MM.1S (cell line): ENCODE measurements at regions not wholly inside any gene's neighbourhood (a gene's known extent, or its start where the extent isn't known, plus 50 kb on each side); places are given as distances from the start of the nearest gene placed in this dataset.
"Not testable (repeated sequence)": the region's sequence is repeated elsewhere in the genome, so short reads cannot be mapped to it uniquely, and the experiment has no call there.

Experiments used
- DNase-seq: peaks from one replicate; pipeline ENCODE4 v3.0.0-alpha.2; 2015
- H2AFZ ChIP-seq: fragments of 300-600 bp; sonication (generic); 2 replicates; pipeline ENCODE4 v1.6.0; 2016; ENCODE audit warnings: antibody characterized with exemption, low read length
- H3F3A ChIP-seq: fragments of 300-600 bp; sonication (generic); 2 replicates; pipeline ENCODE4 v1.6.1; 2016; ENCODE audit warnings: mild to moderate bottlenecking, antibody characterized with exemption, low read length, moderate library complexity, mixed read lengths; ENCODE audit not compliant: insufficient read depth
- H3K27ac ChIP-seq: fragments of 300-600 bp; sonication (generic); 2 replicates; pipeline ENCODE4 v1.5.1; 2016; ENCODE audit warnings: mild to moderate bottlenecking, low read length
- H3K27me3 ChIP-seq: fragments of 300-600 bp; sonication (generic); replicated peaks from 2 replicates; pipeline ENCODE4 v1.6.0; 2016; ENCODE audit warnings: low read length; ENCODE audit not compliant: insufficient read depth
- H3K36me3 ChIP-seq: fragments of 300-600 bp; sonication (generic); replicated peaks from 2 replicates; pipeline ENCODE4 v1.6.1; 2016; ENCODE audit warnings: mild to moderate bottlenecking, low read length, mixed read lengths; ENCODE audit not compliant: insufficient read depth
- H3K4me1 ChIP-seq: fragments of 300-600 bp; sonication (generic); 2 replicates; pipeline ENCODE4 v1.6.1; 2016; ENCODE audit warnings: low read length, mixed read lengths
- H3K4me2 ChIP-seq: fragments of 300-600 bp; sonication (generic); 2 replicates; pipeline ENCODE4 v1.6.0; 2016; ENCODE audit warnings: low read depth, low read length
- H3K4me3 ChIP-seq: fragments of 300-600 bp; sonication (generic); 2 replicates; pipeline ENCODE4 v1.5.1; 2016; ENCODE audit warnings: low read length, mixed read lengths
- H3K79me2 ChIP-seq: fragments of 300-600 bp; sonication (generic); 2 replicates; pipeline ENCODE4 v1.6.1; 2016; ENCODE audit warnings: mixed run types, low read length, mixed read lengths
- H3K9ac ChIP-seq: fragments of 300-600 bp; sonication (generic); 2 replicates; pipeline ENCODE4 v1.6.1; 2016; ENCODE audit warnings: low read length, mixed read lengths
- H3K9me2 ChIP-seq: fragments of 300-600 bp; sonication (generic); replicated peaks from 2 replicates; pipeline ENCODE4 v1.6.1; 2016; ENCODE audit warnings: mild to moderate bottlenecking, low read length, mixed read lengths; ENCODE audit not compliant: insufficient read depth
- H3K9me3 ChIP-seq: fragments of 300-600 bp; sonication (generic); replicated peaks from 2 replicates; pipeline ENCODE4 v1.6.1; 2016; ENCODE audit warnings: mild to moderate bottlenecking, low read length, mixed read lengths; ENCODE audit not compliant: insufficient read depth
- H4K20me1 ChIP-seq: fragments of 300-600 bp; sonication (generic); 2 replicates; pipeline ENCODE4 v1.6.1; 2016; ENCODE audit warnings: mild to moderate bottlenecking, low read length, moderate library complexity, mixed read lengths; ENCODE audit not compliant: insufficient read depth
- EZH2 ChIP-seq: fragments of 300-600 bp; sonication (generic); optimal IDR thresholded peaks from 2 replicates; pipeline ENCODE3; 2017; ENCODE audit warnings: low read depth, mild to moderate bottlenecking, antibody characterized with exemption, low read length, mixed read lengths
- EZH2phosphoT487 ChIP-seq: fragments of 300-600 bp; sonication (generic); IDR thresholded peaks from 2 replicates; pipeline ENCODE4 v1.6.1; 2018; ENCODE audit warnings: antibody characterized with exemption, low read length
- TF ChIP-seq, protein P1 (sequence below): fragments of 300-600 bp; sonication (generic); IDR thresholded peaks from 2 replicates; pipeline ENCODE4 v1.5.1; 2016; ENCODE audit warnings: antibody characterized with exemption, low read length, mixed read lengths

DNA sequence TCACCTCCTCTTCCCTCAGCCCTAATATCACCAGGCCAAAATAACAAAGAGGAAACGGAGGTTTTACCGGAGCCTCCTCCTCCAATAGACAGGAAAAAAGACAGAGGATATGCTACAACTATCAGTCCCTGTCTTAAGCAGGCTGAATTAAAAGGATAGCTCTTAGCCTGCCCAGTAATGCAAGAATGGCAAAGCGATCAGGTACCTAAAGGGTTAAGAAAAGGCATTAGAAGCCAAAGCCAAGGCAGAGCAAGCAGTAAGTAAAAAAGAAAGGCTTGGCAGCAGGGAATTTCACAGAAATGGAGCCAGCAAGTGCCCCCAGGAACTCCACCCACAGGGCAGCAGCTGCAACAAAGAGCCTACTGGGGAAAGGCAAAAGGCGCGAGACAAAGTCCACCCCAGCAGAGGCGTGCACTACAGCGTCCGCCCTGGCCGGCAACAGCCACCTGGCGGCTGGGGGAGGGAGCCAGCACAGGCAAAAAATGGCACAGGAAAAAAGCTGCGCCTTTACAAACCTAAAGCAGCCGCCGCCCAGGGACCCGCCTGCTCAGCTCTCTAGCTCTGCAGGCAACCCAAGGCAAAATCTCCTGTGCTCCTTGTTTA, 220.6 kb upstream of the ZC4H2 start:
- no peaks in the 10 kb centered on the region for H3K79me2 ChIP-seq
- no peaks in the 10 kb centered on the region for H3K9me3 ChIP-seq
- H3K4me2 ChIP-seq, result no peak overlapping the region
- no peak for DNase-seq
- H3K27me3 ChIP-seq, result no peaks in the 10 kb centered on the region
- no peak overlapping the region for H2AFZ ChIP-seq
- H3K4me3 ChIP-seq, result no peak overlapping the region
- no peak overlapping the region for H3K9ac ChIP-seq
- no peak overlapping the region for H3K27ac ChIP-seq
- no peaks in the 10 kb centered on the region for H3K36me3 ChIP-seq
- H3K9me2 ChIP-seq, result no peaks in the 10 kb centered on the region
- no peaks in the 10 kb centered on the region for H3F3A ChIP-seq
- H4K20me1 ChIP-seq, result no peaks in the 10 kb centered on the region
- TF ChIP-seq, protein P1, sequence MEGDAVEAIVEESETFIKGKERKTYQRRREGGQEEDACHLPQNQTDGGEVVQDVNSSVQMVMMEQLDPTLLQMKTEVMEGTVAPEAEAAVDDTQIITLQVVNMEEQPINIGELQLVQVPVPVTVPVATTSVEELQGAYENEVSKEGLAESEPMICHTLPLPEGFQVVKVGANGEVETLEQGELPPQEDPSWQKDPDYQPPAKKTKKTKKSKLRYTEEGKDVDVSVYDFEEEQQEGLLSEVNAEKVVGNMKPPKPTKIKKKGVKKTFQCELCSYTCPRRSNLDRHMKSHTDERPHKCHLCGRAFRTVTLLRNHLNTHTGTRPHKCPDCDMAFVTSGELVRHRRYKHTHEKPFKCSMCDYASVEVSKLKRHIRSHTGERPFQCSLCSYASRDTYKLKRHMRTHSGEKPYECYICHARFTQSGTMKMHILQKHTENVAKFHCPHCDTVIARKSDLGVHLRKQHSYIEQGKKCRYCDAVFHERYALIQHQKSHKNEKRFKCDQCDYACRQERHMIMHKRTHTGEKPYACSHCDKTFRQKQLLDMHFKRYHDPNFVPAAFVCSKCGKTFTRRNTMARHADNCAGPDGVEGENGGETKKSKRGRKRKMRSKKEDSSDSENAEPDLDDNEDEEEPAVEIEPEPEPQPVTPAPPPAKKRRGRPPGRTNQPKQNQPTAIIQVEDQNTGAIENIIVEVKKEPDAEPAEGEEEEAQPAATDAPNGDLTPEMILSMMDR, result no peak
- TF ChIP-seq EZH2, result no peak
- TF ChIP-seq EZH2phosphoT487, result no peak
- no peaks in the 10 kb centered on the region for H3K4me1 ChIP-seq

DNA sequence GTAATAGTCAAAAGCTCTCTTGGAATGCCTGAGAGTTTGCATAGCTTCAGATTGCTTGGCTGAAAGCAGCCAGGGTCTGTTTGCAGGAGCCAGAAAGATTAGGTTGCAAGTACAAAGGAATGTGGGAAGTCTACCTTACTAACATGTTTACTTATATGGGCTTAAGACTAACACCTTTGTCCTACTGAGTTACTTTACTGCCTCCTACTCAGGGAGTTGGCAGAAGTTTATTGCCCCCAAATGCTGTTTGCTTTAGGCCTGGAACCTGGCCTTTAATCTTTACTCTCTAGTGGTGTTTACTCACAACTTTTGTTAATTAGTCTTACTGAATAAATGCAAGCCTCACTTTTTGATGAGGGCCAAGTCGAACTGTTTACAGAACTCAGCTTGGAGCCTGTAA, 219.4 kb upstream of the ZC4H2 start:
- H3K9me2 ChIP-seq, result no peaks in the 10 kb centered on the region
- H3F3A ChIP-seq, result no peaks in the 10 kb centered on the region
- H3K79me2 ChIP-seq, result no peaks in the 10 kb centered on the region
- H3K9ac ChIP-seq, result no peak overlapping the region
- no peak overlapping the region for H3K27ac ChIP-seq
- no peak for DNase-seq
- no peak overlapping the region for H2AFZ ChIP-seq
- no peaks in the 10 kb centered on the region for H3K4me1 ChIP-seq
- no peak overlapping the region for H3K4me2 ChIP-seq
- no peaks in the 10 kb centered on the region for H3K27me3 ChIP-seq
- H3K36me3 ChIP-seq, result no peaks in the 10 kb centered on the region
- TF ChIP-seq EZH2phosphoT487 (no peak), EZH2 (no peak)
- TF ChIP-seq, protein P1, result no peak
- H3K9me3 ChIP-seq, result no peaks in the 10 kb centered on the region
- no peaks in the 10 kb centered on the region for H4K20me1 ChIP-seq
- no peak overlapping the region for H3K4me3 ChIP-seq

DNA sequence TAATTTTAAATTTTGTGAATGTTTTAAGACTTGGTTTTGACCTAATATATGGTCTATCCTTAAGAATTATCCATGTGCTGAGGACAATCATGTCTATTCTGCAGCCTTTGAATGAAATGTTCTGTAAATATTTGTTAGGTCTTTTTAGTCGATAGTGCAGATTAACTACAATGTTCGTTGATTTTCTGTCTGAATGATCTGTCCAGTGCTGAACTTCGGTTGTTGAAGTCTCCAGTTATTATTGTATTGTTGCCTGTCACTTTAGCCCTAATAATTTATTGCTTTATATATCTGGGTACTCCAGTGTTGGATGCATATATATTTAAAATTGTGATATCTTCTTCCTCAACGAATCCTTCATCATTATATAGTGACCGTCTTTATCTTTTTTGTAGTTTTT, 218.3 kb upstream of the ZC4H2 start:
- Histone ChIP-seq H3K27me3 (no peaks in the 10 kb centered on the region), H3K4me1 (no peaks in the 10 kb centered on the region), H3K4me2 (no peak overlapping the region), H3K9me2 (no peaks in the 10 kb centered on the region), H3K27ac (no peak overlapping the region), H3K36me3 (no peaks in the 10 kb centered on the region), H2AFZ (no peak overlapping the region), H4K20me1 (no peaks in the 10 kb centered on the region), H3K79me2 (no peaks in the 10 kb centered on the region), H3K9ac (no peak overlapping the region), H3F3A (no peaks in the 10 kb centered on the region), H3K4me3 (no peak overlapping the region), H3K9me3 (no peaks in the 10 kb centered on the region)
- no peak for DNase-seq
- TF ChIP-seq, protein P1, result no peak
- no peak for TF ChIP-seq EZH2phosphoT487
- no peak for TF ChIP-seq EZH2

DNA sequence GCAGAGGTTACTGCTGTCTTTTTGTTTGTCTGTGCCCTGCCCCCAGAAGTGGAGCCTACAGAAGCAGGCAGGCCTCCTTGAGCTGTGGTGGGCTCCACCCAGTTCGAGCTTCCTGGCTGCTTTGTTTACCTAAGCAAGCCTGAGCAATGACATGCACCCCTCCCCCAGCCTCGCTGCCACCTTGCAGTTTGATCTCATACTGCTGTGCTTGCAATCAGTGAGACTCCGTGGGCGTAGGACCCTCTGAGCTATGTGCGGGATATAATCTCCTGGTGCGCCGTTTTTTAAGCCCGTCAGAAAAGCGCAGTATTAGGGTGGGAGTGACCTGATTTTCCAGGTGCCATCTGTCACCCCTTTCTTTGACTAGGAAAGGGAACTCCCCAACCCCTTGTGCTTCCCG, 187.1 kb upstream of the ZC4H2 start:
- not testable (repeated sequence) for H3K4me2 ChIP-seq, H3K9me3 ChIP-seq, H3K4me1 ChIP-seq, H3K9ac ChIP-seq, H4K20me1 ChIP-seq, H3K36me3 ChIP-seq, H2AFZ ChIP-seq, H3K27me3 ChIP-seq, H3K4me3 ChIP-seq, H3K27ac ChIP-seq, DNase-seq, H3K79me2 ChIP-seq, H3F3A ChIP-seq, H3K9me2 ChIP-seq
